Body of pancreas (tissue), 4 donors: ENCODE measurements at regions not wholly inside any gene's neighbourhood (a gene's known extent, or its start where the extent isn't known, plus 50 kb on each side); places are given as distances from the start of the nearest gene placed in this dataset.

Experiments used
- ATAC-seq: fragments of 150-250 bp; one replicate; pipeline ENCODE4 v1.9.1; 2016
- DNase-seq, 4 donors: peaks; one replicate each; pipeline ENCODE4 v3.0.0-alpha.2; 2019
- H3K27ac ChIP-seq, 4 donors: fragments of 200-600 bp; sonication (generic); 1 replicate in 3 of 4; 2 replicates in 1 of 4; pipeline versions ENCODE4 v1.5.1 to v1.6.1; 2016 to 2019; ENCODE audit warnings: mild to moderate bottlenecking in 1 of 4, mixed read lengths in 1 of 4, moderate library complexity in 1 of 4
- H3K27me3 ChIP-seq, 2 donors: fragments of 200-600 bp; sonication (generic); one replicate each; pipeline ENCODE4 v1.6.0; 2016; ENCODE audit warnings: mild to moderate bottlenecking in 1 of 2
- H3K36me3 ChIP-seq, 2 donors: fragments of 200-600 bp; sonication (generic); replicated peaks in 1 of 2; 2 replicates each; pipeline ENCODE4 v1.5.1; 2016; ENCODE audit warnings: low read depth in 2 of 2; ENCODE audit not compliant: insufficient read depth in 1 of 2
- H3K4me1 ChIP-seq: fragments of 200-600 bp; sonication (generic); one replicate; pipeline ENCODE4 v1.6.0; 2016
- H3K4me3 ChIP-seq, 2 donors: fragments of 200-600 bp; sonication (generic); 1 replicate in 1 of 2; 2 replicates in 1 of 2; pipeline ENCODE4 v1.5.1; 2016 to 2019
- H3K9me3 ChIP-seq, 3 donors: fragments of 200-600 bp; sonication (generic); 1 replicate in 2 of 3; 2 replicates in 1 of 3; pipeline ENCODE4 v1.5.1; 2016
- POLR2A ChIP-seq, 3 donors: fragments of 450-650 bp; IDR thresholded peaks; one replicate each; pipeline ENCODE4 v1.6.1; 2016; ENCODE audit warnings: antibody characterized with exemption in 3 of 3, mild to moderate bottlenecking in 2 of 3
- WGBS, 2 donors: methylation state at CpG; one replicate each; pipeline ENCODE4 v1.1.5; 2017; 5-methylcytosine and 5-hydroxymethylcytosine counted together
- intact Hi-C: fragments of 100-400 bp; cut with DNase I; formaldehyde crosslinking; loops from one replicate; pipeline ENCODE4 v1.15.1; 2023
- TF ChIP-seq, protein P1 (sequence below), 7 experiments: fragments of 450-650 bp in 4 of 7; fragments of 200-600 bp in 3 of 7; sonication (generic) in 3 of 7; IDR thresholded peaks; one replicate each; pipeline ENCODE4 v1.5.1; 2016 to 2019; ENCODE audit warnings: antibody characterized with exemption in 7 of 7

DNA sequence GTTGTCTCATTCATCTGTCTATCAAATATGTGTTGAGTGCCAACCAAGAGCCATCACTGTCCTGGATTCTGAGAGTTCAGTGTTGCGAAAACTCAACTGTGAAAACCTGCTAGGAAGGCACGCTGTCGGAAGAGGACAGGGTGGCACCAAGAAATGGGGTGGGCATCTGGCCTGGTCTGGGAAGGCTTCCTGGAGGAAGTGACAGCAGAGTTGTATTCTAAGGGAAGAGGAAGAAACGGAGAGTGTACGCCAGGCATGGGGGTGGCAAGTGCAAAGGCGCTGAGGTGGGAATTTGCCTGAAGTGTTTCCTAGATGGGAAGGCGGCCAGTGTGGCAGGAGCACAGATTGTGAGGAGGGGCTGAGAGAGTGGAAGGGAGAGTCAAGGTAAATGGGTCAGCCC lies 91.2 kb downstream of the ANKRD60 start:
- H3K9me3 ChIP-seq = no peaks in the 10 kb centered on the region
- WGBS, 2 donors = 89 to 91% methylated on average over 7 of the region's 7 CpGs
- TF ChIP-seq POLR2A (IDR thresholded peaks at IDR 0.05) = no peak
- TF ChIP-seq, protein P1, sequence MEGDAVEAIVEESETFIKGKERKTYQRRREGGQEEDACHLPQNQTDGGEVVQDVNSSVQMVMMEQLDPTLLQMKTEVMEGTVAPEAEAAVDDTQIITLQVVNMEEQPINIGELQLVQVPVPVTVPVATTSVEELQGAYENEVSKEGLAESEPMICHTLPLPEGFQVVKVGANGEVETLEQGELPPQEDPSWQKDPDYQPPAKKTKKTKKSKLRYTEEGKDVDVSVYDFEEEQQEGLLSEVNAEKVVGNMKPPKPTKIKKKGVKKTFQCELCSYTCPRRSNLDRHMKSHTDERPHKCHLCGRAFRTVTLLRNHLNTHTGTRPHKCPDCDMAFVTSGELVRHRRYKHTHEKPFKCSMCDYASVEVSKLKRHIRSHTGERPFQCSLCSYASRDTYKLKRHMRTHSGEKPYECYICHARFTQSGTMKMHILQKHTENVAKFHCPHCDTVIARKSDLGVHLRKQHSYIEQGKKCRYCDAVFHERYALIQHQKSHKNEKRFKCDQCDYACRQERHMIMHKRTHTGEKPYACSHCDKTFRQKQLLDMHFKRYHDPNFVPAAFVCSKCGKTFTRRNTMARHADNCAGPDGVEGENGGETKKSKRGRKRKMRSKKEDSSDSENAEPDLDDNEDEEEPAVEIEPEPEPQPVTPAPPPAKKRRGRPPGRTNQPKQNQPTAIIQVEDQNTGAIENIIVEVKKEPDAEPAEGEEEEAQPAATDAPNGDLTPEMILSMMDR (IDR thresholded peaks at IDR 0.05) = no peak
- ATAC-seq (no peak), DNase-seq (no peak)
- intact Hi-C loops = no loop called here
- H3K4me3 ChIP-seq = no peak overlapping the region
- H3K27ac ChIP-seq = no peak overlapping the region
- no peaks in the 10 kb centered on the region for H3K27me3 ChIP-seq
- H3K36me3 ChIP-seq = no peaks in the 10 kb centered on the region
- H3K4me1 ChIP-seq = no peaks in the 10 kb centered on the region

GRCh38 chr20:58136149-58136484 lies 92.3 kb downstream of the ANKRD60 start:
- WGBS, 2 donors = 67 to 75% methylated on average over 5 of the region's 5 CpGs
- Histone ChIP-seq H3K27ac (no peak overlapping the region), H3K4me3 (no peak overlapping the region), H3K36me3 (no peaks in the 10 kb centered on the region), H3K27me3 (no peaks in the 10 kb centered on the region), H3K4me1 (no peaks in the 10 kb centered on the region), H3K9me3 (no peaks in the 10 kb centered on the region)
- TF ChIP-seq POLR2A (IDR thresholded peaks at IDR 0.05) = no peak
- intact Hi-C loops = no loop called here
- no peak for DNase-seq
- ATAC-seq = no peak

DNA sequence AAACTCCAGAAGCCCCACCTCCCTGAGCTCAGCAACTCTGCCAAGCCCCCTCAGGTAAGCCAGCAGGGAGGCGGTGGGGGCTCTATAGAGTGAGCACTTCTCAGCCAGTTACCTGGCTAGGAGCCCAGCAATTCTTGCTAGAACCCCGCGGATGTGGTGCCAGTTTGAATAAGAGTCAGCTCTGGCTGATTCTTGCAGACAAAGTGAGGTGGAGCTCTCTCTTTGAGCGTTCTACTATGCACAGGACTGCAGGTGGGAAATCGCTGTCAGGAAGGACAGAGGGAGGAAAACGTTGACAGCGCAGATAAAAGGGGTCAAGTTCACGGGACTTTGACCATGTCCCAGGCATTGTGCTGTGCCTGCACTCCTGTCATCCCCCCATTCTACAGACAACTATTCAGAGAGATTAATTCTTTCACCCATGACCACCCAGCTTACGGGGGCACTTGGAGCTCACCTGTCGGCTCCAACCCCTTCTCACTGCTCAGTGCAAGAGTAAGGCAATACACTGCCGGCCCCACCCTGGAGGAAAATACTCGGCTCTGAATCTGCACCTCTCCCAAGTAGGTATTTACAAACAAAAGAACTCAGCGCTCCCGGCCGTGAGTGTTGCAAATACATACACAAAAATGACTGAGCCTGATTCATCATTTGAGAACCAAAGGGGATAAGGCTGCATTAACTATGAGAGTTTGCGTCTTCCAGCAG lies 92.9 kb downstream of the ANKRD60 start:
- Histone ChIP-seq H3K27me3 (no peaks in the 10 kb centered on the region), H3K27ac (no peak overlapping the region), H3K4me1 (no peaks in the 10 kb centered on the region), H3K9me3 (no peaks in the 10 kb centered on the region), H3K4me3 (no peak overlapping the region), H3K36me3 (no peaks in the 10 kb centered on the region)
- WGBS, 2 donors = 10 to 13% methylated on average over 16 of the region's 16 CpGs
- intact Hi-C loops = no loop called here
- ATAC-seq = no peak
- DNase-seq = no peak
- no peak for TF ChIP-seq POLR2A (IDR thresholded peaks at IDR 0.05)
- TF ChIP-seq, protein P1 (IDR thresholded peaks at IDR 0.05) = no peak

- intact Hi-C loops = no loop called here
- H3K4me3 ChIP-seq = no peak overlapping the region
- DNase-seq (no peak), ATAC-seq (no peak)
- no peak overlapping the region for H3K27ac ChIP-seq
- no peaks in the 10 kb centered on the region for H3K27me3 ChIP-seq
- no peaks in the 10 kb centered on the region for H3K36me3 ChIP-seq
- no peaks in the 10 kb centered on the region for H3K9me3 ChIP-seq
- TF ChIP-seq, protein P1 (IDR thresholded peaks at IDR 0.05) = no peak
- TF ChIP-seq POLR2A (IDR thresholded peaks at IDR 0.05) = no peak
- no peaks in the 10 kb centered on the region for H3K4me1 ChIP-seq
- 62 to 63% methylated on average over 9 of the region's 9 CpGs for WGBS, 2 donors
These were observed 95.2 kb downstream of the ANKRD60 start for GRCh38 chr20:58133020-58133808.

GRCh38 chr20:58131551-58132142 lies 96.8 kb downstream of the ANKRD60 start:
- no peak for ATAC-seq
- no peak for TF ChIP-seq POLR2A (IDR thresholded peaks at IDR 0.05)
- TF ChIP-seq, protein P1 (IDR thresholded peaks at IDR 0.05) = no peak
- DNase-seq = no peak
- H3K27ac ChIP-seq = no peak overlapping the region
- no peaks in the 10 kb centered on the region for H3K9me3 ChIP-seq
- no peaks in the 10 kb centered on the region for H3K36me3 ChIP-seq
- intact Hi-C loops = no loop called here
- WGBS, 2 donors = 20 to 34% methylated on average over 8 of the region's 8 CpGs
- no peaks in the 10 kb centered on the region for H3K4me1 ChIP-seq
- no peak overlapping the region for H3K4me3 ChIP-seq
- H3K27me3 ChIP-seq = no peaks in the 10 kb centered on the region
